PFSK-1 (cell line): ENCODE measurements at regions not wholly inside any gene's neighbourhood (a gene's known extent, or its start where the extent isn't known, plus 50 kb on each side); places are given as distances from the start of the nearest gene placed in this dataset.

ENCODE experiments used
- POLR2AphosphoS5 ChIP-seq: IDR thresholded peaks from 2 replicates; pipeline ENCODE4 v1.6.1; 2012; ENCODE audit warnings: low read depth, mild to moderate bottlenecking, control low read depth, low read length, moderate library complexity
- TAF1 ChIP-seq: IDR thresholded peaks from 2 replicates; pipeline ENCODE4 v1.6.1; 2012; ENCODE audit warnings: low read length, control low read depth, borderline replicate concordance; ENCODE audit not compliant: insufficient read depth

DNA sequence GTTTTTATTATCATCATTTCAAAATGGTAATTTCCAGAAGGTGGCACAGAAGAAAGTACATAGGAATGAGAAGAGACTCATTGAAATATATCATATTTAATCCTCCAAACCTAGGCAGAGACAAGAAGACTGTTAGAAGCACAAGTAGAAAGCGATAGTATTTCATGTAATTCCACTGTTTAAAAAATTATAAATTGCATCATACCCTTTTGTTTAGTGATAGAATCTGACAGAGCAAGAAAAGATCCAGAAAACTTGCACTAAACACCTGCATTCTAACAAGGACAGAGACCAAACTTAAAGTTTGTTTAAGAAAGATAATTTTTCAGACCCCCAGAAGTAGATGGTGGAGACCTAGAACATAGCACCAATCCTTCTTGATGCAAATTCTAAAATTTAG is 56.9 kb upstream of the CD96 start:
- TF ChIP-seq POLR2AphosphoS5 (no peak), TAF1 (no peak)
